ENCODE measurements at regions not wholly inside any gene's neighbourhood (a gene's known extent, or its start where the extent isn't known, plus 50 kb on each side); places are given as distances from the start of the nearest gene placed in this dataset.

- no peak for ATAC-seq (ENCODE audit: low read depth)
- intact Hi-C loops (cut with micrococcal nuclease) = no loop called here
- no peak for DNase-seq
- POLR2A ChIA-PET = no interaction called here
- CTCF ChIA-PET = no interaction called here
- Mint-ChIP-seq H3K27me3 (peaks cover 7% of the 10 kb centered on the region), H3K4me1 (peaks cover 7% of the 10 kb centered on the region), H3K9me3 (no peaks in the 10 kb centered on the region), H3K4me3 (no peak overlapping the region), H3K27ac (no peak overlapping the region), H3K36me3 (ENCODE audit: low read depth) (no peaks in the 10 kb centered on the region)
- TF ChIP-seq CTCF (IDR thresholded peaks at IDR 0.05) = no peak
These were observed 331.3 kb downstream of the UQCRFS1 start for GRCh38 chr19:28881616-28882015.

- no peak for DNase-seq
- Mint-ChIP-seq H3K27ac (no peak overlapping the region), H3K27me3 (peaks cover 6% of the 10 kb centered on the region), H3K4me1 (peaks cover 7% of the 10 kb centered on the region), H3K9me3 (no peaks in the 10 kb centered on the region), H3K36me3 (ENCODE audit: low read depth) (no peaks in the 10 kb centered on the region), H3K4me3 (no peak overlapping the region)
- ChIA-PET POLR2A (no interaction called here), CTCF (no interaction called here)
- TF ChIP-seq CTCF (IDR thresholded peaks at IDR 0.05) = no peak
- intact Hi-C loops (cut with micrococcal nuclease) = no loop called here
- no peak for ATAC-seq (ENCODE audit: low read depth)
These were observed 332.1 kb downstream of the UQCRFS1 start for GRCh38 chr19:28880735-28881401.

GRCh38 chr19:28878862-28879566 lies 333.9 kb downstream of the UQCRFS1 start:
- no peaks in the 10 kb centered on the region for H3K27me3 Mint-ChIP-seq
- no peak overlapping the region for H3K27ac Mint-ChIP-seq
- peaks cover 7% of the 10 kb centered on the region for H3K4me1 Mint-ChIP-seq
- ATAC-seq (ENCODE audit: low read depth) (no peak), DNase-seq (peak; percentile 18)
- no peak for TF ChIP-seq CTCF (IDR thresholded peaks at IDR 0.05)
- intact Hi-C loops (cut with micrococcal nuclease) = loop anchor here (2.0 kb wide), 1 partner anchor 142 kb away; no protein-coding TSS in a partner anchor
- H3K4me3 Mint-ChIP-seq = no peak overlapping the region
- H3K36me3 Mint-ChIP-seq (ENCODE audit: low read depth) = no peaks in the 10 kb centered on the region
- no peaks in the 10 kb centered on the region for H3K9me3 Mint-ChIP-seq
- CTCF ChIA-PET = interaction anchor here (1.3 to 1.8 kb wide), 2 partner anchors 142 to 913 kb away, joined by 5 to 8 read pairs; no protein-coding TSS in a partner anchor
- POLR2A ChIA-PET = no interaction called here

GRCh38 chr19:28876609-28877123 lies 336.3 kb downstream of the UQCRFS1 start:
- Mint-ChIP-seq H3K36me3 (ENCODE audit: low read depth) (no peaks in the 10 kb centered on the region), H3K4me3 (no peak overlapping the region), H3K27me3 (no peaks in the 10 kb centered on the region), H3K9me3 (no peaks in the 10 kb centered on the region), H3K4me1 (peaks cover 3% of the 10 kb centered on the region), H3K27ac (no peak overlapping the region)
- intact Hi-C loops (cut with micrococcal nuclease) = no loop called here
- POLR2A ChIA-PET = no interaction called here
- CTCF ChIA-PET = no interaction called here
- DNase-seq (no peak), ATAC-seq (ENCODE audit: low read depth) (no peak)
- TF ChIP-seq CTCF (IDR thresholded peaks at IDR 0.05) = no peak

- POLR2A ChIA-PET = no interaction called here
- no peaks in the 10 kb centered on the region for H3K36me3 Mint-ChIP-seq (ENCODE audit: low read depth)
- CTCF ChIA-PET = no interaction called here
- no peaks in the 10 kb centered on the region for H3K9me3 Mint-ChIP-seq
- H3K27ac Mint-ChIP-seq = no peak overlapping the region
- intact Hi-C loops (cut with micrococcal nuclease) = no loop called here
- no peak for DNase-seq
- H3K27me3 Mint-ChIP-seq = no peaks in the 10 kb centered on the region
- H3K4me3 Mint-ChIP-seq = no peak overlapping the region
- no peaks in the 10 kb centered on the region for H3K4me1 Mint-ChIP-seq
- no peak for ATAC-seq (ENCODE audit: low read depth)
- no peak for TF ChIP-seq CTCF (IDR thresholded peaks at IDR 0.05)
These were observed 338.2 kb downstream of the UQCRFS1 start for GRCh38 chr19:28874742-28875141.
